GM19468 (cell line): ENCODE measurements at regions not wholly inside any gene's neighbourhood (a gene's known extent, or its start where the extent isn't known, plus 50 kb on each side); places are given as distances from the start of the nearest gene placed in this dataset.
A peak's percentile ranks its signal among the peaks of the same experiment; 100 is the strongest.

Experiments used
- ATAC-seq: cut with Tn5 transposase; IDR thresholded peaks from one replicate; pipeline ENCODE4 v1.9.1; 2021; ENCODE audit warnings: mild to moderate bottlenecking, moderate library complexity, moderate number of reproducible peaks; ENCODE audit not compliant: unreplicated experiment; ENCODE audit errors: extremely low read depth

DNA sequence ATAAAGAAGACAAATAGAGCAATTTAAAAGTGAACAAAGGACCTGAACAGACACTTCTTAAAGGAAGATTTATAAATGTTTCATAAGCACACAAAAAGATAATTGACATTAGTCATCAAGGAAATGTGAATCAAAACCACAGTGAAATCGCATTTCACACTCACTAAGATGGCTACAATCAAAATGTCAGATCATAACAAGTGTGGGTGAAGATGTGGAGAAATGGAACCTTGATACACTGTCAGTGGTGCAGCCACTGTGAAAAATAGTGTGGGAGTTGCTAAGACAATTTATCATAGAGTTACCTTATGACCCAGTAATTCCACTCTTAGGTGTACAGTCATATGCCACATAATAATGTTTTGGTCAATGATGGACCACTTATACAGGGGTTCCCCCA is 54.5 kb upstream of the HTR4 start:
- no peak for ATAC-seq

DNA sequence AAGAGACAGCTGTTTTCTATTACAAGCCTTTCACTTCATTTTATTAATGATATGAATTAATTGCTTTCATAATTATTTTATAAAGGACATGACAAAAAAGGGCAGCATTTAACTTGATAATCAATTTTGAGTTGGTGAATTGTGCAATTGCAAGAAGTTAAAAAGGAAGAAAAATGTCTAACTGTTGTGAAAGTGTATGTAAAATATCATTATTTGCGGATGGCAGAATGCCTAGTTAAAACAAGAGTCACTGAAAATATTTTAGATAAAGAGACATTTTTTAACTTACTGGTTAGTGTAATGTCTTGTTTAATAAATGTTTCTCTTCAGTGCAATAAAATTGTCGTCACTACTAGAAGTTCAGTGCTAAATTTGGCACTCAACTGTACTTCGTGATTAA is 57.6 kb upstream of the HTR4 start:
- no peak for ATAC-seq

DNA sequence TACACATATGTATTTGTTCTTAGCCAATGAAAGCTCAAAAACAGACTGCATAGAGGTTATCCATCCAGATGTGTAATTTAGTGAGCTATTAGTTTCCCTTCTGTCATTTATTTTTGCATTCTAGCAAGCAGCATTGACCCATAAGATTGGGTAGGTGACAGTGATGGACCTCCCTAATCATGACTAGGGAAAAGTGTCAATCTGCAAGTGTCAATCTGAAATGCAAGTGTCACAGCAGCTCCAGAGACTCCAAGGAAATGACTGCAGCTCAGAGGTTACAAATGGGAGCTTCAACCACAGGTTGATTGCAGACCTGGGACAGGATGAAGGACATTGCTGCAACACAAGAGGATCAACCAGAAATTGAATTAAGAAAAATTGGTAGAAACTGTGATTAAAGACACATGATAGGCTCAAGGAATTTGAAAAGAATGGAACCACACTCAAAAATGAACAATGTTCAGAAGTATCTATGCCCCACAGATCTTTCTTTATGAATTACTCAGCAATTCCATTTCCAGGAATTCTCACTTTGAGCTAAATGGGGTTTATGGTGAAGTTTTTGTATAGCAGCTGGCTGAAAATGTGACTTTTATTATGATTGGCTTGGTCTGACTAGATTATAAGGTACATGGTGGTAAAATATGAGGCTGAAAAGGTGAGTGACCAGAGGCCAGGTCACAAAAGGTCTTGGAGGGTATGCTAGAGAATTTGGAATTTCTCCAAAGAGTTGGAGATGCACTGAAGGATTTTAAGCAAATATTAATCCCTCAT is 59.6 kb upstream of the HTR4 start:
- ATAC-seq: no peak

DNA sequence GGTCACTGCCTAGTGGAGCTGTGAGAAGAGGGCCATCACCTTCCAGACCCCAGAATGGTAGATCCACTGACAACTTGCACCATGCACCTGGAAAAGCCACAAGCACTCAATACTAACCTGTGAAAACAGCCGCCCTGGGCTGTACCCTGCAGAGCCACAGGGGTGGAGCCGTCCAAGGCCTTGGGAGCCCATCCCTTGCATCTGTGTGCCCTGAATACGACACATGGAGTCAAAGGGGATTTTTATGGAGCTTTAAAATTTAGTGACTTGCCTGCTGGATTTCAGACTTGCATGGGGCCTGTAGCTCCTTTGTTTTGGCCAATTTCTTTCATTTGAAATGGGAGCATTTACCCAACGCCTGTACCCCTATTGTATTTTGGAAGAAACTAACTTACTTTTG is 62.4 kb upstream of the HTR4 start:
- no peak for ATAC-seq

DNA sequence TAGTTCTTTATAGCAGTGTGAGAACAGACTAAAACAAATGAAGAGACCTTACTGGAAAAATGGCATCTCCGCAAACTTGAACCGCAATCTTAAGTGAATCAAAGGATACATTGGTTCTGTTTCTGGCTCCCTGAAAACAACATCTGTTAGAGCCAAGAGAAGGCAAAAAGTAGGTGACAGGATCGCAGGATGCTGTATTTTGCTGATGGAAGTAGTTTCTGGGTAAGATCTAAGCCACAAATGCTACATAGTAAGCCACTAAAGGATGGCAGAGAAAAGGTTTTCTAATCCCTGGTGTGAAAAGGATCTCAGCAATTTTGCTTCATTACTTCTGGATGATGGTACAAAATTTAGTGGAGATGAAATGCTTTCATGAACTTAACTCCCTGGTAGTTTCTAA is 63.3 kb upstream of the HTR4 start:
- no peak for ATAC-seq

DNA sequence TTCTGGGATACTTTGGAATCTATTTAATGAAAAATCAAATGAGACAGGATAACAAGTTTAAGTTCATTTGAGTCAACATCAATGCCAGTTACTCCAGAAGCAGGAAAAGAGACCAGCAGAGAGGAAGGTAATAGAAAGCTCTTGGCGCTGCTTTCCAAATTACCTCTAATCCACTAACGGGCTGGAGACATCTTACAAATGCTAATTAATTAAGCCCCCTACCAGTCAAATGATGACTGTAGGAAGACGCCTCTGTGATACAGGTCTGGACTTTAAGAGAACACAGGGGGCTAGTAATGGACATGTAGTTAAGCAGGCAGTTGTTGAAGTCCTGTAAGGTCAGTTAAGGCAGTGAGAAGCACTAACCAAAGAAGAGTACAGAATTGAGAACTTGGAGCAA is 65.3 kb upstream of the HTR4 start:
- no peak for ATAC-seq

DNA sequence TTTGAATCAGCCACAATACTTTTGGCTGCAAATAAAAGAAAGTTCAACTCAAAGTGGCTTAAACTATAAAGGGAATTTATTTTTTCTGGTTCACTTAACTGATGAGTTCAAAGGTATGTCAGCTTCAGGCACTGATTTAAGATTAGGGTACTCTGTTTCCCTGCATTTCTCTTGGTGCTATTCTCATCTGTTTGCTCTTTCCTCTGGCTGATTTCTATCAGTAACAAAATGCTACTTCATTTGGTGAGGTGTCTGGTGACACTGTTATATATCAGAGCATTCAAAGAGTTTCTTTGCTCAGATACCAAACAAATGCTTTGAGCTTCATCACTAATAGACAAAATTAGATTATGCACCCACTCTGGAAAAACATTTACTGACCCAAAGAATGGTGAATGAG is 65.9 kb upstream of the HTR4 start:
- no peak for ATAC-seq

DNA sequence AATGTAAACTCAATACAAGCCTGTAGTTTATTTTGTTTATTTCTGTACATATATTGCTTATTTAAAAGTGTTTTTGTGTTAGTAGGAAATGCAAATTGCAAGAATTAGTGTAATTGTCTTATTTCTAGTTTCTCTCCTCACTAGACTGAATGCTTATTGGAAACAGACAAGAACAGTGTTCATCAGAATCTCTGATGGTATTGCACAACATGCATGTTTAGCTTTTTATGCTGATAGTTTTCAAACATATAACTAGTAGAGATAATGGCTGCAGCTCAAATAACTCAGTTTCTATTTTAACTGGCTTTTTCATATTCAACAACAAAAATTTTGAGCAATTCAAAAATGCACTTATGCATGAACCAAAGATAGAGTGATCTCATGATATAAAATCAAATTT is 68.8 kb upstream of the HTR4 start:
- no peak for ATAC-seq

DNA sequence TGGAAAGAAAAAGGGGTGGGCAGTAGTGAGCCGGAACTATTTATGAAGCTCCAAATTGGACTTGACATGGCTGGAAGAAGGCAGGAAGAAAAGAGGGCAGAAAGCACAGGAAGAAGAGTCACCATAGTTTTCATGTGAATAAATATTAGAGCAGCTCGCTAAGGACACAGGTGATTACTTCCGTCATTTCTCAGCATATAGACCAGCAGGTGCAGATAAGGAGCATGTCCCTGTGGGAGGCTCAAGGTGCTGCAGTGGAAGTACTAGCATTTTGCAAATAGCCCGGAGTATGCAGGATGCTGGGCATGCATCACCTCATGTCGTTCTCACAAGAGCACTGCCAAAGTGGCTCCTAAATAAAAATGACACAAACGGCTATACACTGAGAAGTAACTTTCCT is 71.3 kb upstream of the HTR4 start:
- no peak for ATAC-seq

DNA sequence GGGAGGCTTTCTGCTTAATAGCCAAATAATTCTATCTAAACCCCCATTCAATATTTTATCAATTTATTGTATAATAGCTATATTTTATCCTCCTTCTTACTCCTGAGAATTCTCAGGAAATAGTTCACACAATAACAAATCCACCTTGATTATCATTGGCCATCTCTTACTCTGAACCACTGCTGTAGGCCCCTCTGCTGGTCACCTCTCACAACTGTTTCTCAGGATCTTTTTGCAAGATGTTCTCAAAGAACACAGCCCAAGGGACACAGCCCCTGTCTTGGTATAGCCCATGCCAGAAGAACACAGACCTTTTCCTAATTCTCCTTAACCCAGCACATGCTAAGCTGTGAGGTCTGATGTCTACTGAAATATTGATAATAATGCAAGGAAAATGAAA is 74.9 kb upstream of the HTR4 start:
- no peak for ATAC-seq

DNA sequence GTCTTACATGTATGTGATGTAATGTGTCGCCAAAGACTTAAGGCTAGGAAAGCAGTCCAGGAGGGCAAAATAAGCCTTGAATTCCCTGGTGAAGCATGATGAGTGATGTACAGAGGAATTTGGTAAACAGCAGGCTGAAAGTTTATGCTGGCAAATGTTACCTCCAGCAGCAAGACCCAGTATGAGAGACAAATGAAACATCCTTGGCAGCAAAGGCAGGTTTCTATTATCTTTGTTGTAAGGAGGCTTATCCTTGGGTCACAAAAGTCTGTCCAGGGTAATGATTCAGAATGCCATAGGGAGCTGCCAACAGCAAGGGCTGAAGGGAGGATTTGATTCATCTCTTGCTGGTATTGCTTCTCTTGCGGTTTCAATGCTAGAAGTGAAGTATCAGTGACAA is 75.9 kb upstream of the HTR4 start:
- ATAC-seq: no peak

DNA sequence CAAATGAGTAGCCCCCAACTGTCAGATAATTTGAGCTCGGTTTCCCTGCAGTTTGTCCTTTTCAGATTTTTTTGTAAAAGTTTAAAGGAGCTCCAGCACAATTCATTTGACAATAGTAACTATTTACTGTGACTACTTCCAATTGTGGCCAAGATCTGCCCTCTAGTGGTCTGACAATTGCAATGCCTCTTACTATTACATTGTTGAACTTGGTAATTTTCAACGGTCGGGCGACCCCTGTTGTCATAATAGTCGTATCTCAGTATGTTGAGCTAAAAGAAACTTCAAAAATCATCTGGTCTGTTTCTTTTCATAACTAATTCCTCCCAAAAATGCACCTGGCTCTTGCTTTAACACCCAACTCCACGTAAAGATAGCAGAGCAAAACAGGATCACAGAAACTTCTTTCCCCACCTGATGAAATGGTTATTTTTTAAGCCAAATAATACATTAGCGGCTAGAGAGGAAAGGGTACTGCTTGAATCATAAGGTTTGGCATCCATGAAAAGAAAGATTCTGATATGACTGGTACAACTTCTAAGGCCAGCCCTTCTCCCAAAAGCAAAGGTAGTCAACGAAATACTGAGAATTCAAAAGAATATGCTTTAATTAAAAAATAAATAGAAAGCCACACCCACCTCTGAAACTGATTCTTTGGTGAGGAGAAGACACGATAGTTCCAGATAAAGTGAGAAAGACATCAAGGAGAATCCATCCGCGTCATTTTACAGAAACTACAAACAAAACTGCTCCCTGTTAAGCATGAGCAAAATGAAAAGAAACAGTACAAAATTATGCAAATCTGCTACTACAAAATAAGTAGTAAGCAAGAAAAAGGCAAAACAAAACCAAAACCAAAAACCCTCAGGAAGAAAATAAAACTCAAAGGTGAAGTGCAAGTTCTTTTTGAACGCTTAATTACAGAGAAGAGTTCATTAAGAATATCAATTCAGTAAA is 76.9 kb upstream of the HTR4 start:
- ATAC-seq: peak; percentile 71

DNA sequence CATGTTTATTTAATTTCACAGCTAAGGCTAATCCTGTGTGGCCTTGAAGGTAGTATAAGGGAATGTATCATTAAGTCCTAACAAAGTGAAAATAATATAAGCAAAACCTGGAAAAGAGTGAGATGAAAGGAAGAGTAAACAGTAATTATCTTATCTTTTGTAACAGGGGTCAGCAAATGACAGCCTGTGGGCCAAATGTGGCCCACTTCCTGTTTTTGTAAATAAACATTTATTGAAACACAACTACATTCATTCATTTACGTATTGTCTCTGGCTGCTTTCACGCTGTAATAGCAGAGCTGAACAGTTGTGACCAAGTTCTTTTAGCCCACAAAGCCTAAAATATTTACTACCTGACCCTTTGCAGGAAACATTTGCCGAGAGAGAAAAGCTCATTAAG is 78.4 kb upstream of the HTR4 start:
- ATAC-seq: no peak

DNA sequence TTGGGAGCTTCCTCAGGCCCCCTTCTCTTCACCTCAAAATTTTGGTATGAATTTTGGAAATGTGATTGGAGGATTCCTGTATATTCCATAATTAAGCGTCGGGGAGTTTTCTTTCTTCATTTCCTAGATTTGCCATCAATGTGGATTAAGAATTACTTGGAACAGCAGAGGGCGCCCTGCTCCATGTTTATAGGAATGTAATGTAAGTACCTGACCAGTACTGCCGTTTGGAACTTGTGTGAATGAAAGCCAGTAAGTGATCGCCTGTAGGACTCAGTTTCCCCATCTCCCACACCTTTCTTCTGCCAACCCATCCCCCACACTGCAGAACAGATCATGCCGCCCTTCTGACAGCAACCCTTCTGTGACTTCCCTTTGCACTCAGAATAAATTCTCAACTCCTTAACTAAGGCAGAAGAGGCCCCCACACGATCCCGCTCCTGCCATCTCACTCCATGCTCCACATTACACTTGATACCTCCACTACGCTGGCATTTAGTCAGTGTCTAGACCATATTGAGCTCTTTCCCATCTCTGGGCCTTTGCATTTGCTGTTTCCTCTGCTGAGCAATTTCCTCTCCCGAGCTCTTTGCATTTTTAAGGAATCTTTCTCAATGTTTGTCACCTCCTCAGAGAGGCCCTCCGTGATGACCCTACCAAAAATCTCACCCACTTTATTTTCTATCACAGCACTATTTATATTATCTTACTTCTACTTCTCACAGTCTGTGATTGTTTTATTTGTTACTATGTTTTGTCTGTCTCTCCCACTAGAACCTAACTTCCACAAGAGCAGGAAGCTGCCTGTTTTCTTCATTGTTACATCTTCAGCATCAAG is 79.5 kb upstream of the HTR4 start:
- ATAC-seq: no peak

DNA sequence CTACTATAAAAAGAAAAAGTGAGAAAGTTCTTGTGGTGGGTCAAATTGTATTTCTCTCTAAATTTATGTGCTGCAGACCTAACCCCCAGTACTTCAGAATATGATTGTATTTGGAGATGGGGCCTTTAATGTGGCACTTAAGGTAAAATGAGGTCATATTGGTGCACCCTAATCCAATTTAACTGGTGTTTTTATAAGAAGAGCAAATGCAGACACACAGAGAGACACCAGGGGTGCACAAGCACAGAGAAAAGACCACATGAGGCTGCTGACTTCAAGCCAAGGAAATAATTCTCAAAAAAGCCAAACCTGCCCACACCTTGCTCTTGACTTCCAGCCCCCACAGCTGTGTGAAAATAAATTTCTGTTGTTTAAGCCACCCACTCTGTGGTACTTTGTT is 80.2 kb upstream of the HTR4 start:
- ATAC-seq: no peak

DNA sequence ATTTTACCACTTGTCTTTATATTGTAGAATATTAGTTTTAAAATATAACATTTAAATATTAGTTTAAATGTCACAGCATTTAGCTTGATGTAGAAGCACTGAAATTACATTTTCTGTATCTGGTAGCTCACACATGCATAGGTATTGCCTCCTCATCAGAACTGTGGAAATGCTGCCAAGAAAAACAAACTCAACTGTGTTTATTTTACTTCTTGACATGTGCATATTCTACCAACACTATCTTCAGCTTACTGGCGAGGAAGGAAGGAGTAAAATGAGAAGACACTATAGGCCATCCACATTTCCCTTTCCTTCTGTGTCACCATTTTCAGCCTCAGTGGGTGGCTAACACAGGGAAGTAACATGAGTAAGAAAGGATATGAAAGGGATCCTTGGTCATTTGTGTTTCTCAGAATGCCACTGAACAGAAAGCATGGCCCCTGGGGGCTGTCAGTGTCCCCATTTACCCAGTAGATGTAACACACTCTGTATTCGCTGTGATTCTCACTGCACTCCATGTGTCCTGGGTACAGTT is 81.0 kb upstream of the HTR4 start:
- no peak for ATAC-seq

DNA sequence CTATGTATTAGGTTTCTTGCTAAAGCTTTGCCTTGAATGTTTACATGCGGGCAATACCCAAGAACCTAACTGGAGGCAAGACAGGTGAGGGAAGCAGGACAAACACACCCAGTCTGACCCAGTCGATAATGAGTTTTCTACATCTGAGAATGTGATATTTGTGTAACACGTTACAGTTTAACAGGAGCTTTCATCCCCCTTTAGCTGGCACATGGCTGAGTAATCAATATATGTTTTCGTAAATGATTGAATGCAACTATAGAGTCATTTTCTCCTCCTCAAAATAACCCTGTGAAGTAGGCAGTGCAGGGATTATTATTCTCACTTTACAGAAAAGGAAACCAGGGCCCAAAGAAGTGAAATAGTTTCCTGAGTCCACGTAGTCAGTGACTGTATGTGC is 84.7 kb upstream of the HTR4 start:
- ATAC-seq: no peak

DNA sequence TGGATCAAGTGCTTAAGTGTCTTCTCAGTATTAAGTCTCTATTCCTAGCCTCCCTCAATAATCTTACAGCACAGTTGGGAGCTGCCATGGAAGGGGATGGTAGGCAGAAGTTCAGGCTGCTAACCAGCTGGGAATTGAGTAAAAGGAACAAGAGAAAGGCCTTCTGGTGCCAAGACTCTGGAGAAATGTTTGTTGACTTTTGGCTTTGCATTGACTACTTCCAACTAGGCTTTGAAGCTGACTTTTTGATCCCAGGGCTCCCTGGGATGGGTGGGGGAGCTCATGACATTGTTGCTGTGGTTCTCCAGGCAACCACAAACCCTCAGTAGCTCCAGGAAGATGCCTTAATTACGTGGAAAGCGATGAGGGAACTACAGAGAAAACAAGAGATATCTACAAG is 85.2 kb upstream of the HTR4 start:
- ATAC-seq: no peak

DNA sequence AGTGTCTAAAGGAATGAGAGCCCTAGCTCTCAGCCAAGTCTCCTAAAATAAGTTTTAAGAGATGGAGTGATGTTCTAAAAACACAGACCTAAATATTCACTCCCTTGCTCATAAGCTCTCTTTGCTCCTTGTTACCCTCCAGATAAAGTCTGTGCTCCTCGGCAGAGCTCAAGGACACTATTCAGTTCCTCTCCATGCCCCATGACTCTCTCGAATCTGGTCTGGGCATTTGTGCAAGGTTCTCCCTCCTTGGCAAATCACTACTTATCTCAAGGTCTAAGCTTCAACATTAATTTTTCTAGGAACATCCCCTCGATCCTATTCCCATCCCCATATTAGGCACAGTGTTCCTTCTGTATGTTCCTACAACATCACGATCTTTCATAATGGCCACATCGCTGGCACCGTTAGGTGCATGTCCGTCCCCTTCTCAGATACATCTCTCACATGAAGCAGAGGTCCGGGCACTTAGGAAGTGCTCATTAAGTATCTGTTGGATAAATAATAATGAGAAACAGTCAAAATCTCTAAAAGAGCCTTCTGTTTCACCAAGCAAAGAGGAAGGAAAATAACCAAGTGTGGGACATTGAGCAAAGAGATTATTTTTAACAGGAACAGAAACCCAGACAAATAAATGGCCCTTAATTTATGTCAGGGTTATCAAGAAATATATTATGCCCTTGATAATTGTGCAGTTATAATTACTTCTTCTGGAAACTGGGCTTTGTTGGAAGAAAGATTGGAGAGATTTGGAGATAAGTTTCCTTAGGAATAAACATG is 85.9 kb upstream of the HTR4 start:
- ATAC-seq: no peak
